ENCODE measurements at regions not wholly inside any gene's neighbourhood (a gene's known extent, or its start where the extent isn't known, plus 50 kb on each side); places are given as distances from the start of the nearest gene placed in this dataset.
A peak's percentile ranks its signal among the peaks of the same experiment; 100 is the strongest.

- WGBS (ENCODE audit: insufficient coverage, insufficient replicate concordance, low lambda C conversion rate, missing lambda C conversion rate): 58% methylated on average over 3 of the region's 3 CpGs
- RAD21 ChIA-PET (ENCODE audit: unreplicated experiment): no interaction called here
- in situ Hi-C loops (cut with MboI): no loop called here
- no peak overlapping the region for H3K9ac ChIP-seq (ENCODE audit: control insufficient read depth, insufficient read depth, low read length)
- no peak overlapping the region for H3K27ac ChIP-seq (ENCODE audit: control insufficient read depth, insufficient read depth)
- H3K4me1 ChIP-seq (ENCODE audit: control insufficient read depth, insufficient read depth, low read length): peaks cover 21% of the 10 kb centered on the region
- H4K20me1 ChIP-seq (ENCODE audit: control insufficient read depth, insufficient read depth): no peaks in the 10 kb centered on the region
- intact Hi-C loops (cut with micrococcal nuclease; ENCODE audit: unreplicated experiment): no loop called here
- DNase-seq (ENCODE audit: low read depth, low spot score) (no peak), FAIRE-seq (no peak), ATAC-seq (no peak)
- CTCF ChIA-PET: interaction anchor here (0.7 to 1.3 kb wide), 4 partner anchors 9 to 210 kb away, joined by 3 to 4 read pairs (median 4); no protein-coding TSS in a partner anchor
- no TSS peak for BruUV-seq (replicated peaks)
- no peak overlapping the region for H3K4me3 ChIP-seq
- H3K79me2 ChIP-seq (ENCODE audit: control insufficient read depth, insufficient read depth, low read length): no peaks in the 10 kb centered on the region
- H3K9me3 ChIP-seq (replicated peaks; ENCODE audit: control insufficient read depth, insufficient read depth, low read length): no peaks in the 10 kb centered on the region
- POLR2A ChIA-PET: interaction anchor here (1.5 kb wide), 1 partner anchor 17 kb away, joined by 3 read pairs; no protein-coding TSS in a partner anchor
- H2AFZ ChIP-seq (ENCODE audit: control insufficient read depth, low read depth, low read length): no peak overlapping the region
- H3K27me3 ChIP-seq (replicated peaks in 1 of 2; ENCODE audit: control insufficient read depth in 2 of 2, insufficient read depth in 2 of 2, low read length in 1 of 2): no peaks in the 10 kb centered on the region
- SMC1A ChIA-PET (ENCODE audit: uncharacterized antibody, unreplicated experiment): interaction anchor here (1.0 to 4.9 kb wide), 9 partner anchors 9 to 725 kb away, joined by 3 to 27 read pairs (median 3); no protein-coding TSS in a partner anchor
- TF ChIP-seq MEF2A (IDR thresholded peaks at IDR 0.05; ENCODE audit: insufficient read depth, low read depth, low read length) (no peak), MEF2B (IDR thresholded peaks at IDR 0.05; ENCODE audit: partially characterized antibody, poor library complexity, severe bottlenecking) (peak; percentile 84), LARP7 (IDR thresholded peaks at IDR 0.05) (0 out of 2 replicates have a peak, but pooled peaks have one; percentile 18)
- no peak overlapping the region for H3K4me2 ChIP-seq (ENCODE audit: control insufficient read depth, insufficient read depth)
- no peaks in the 10 kb centered on the region for H3K36me3 ChIP-seq (ENCODE audit: control insufficient read depth in 2 of 2, insufficient read depth in 2 of 2, low read length in 1 of 2)
These were observed 138.6 kb downstream of the C5orf15 start for GRCh38 chr5:133829786-133830185.

- CTCF ChIA-PET: interaction anchor here (0.9 to 1.3 kb wide), 2 partner anchors 8 to 18 kb away, joined by 3 to 4 read pairs; no protein-coding TSS in a partner anchor
- Histone ChIP-seq H3K79me2 (ENCODE audit: control insufficient read depth, insufficient read depth, low read length) (no peaks in the 10 kb centered on the region), H3K9me3 (replicated peaks; ENCODE audit: control insufficient read depth, insufficient read depth, low read length) (no peaks in the 10 kb centered on the region), H3K36me3 (ENCODE audit: control insufficient read depth in 2 of 2, insufficient read depth in 2 of 2, low read length in 1 of 2) (no peaks in the 10 kb centered on the region), H3K9ac (ENCODE audit: control insufficient read depth, insufficient read depth, low read length) (no peak overlapping the region), H3K4me1 (ENCODE audit: control insufficient read depth, insufficient read depth, low read length) (peaks cover 27% of the 10 kb centered on the region), H3K27ac (ENCODE audit: control insufficient read depth, insufficient read depth) (no peak overlapping the region), H3K27me3 (replicated peaks in 1 of 2; ENCODE audit: control insufficient read depth in 2 of 2, insufficient read depth in 2 of 2, low read length in 1 of 2) (no peaks in the 10 kb centered on the region), H3K4me2 (ENCODE audit: control insufficient read depth, insufficient read depth) (no peak overlapping the region), H2AFZ (ENCODE audit: control insufficient read depth, low read depth, low read length) (no peak overlapping the region), H3K4me3 (no peak overlapping the region), H4K20me1 (ENCODE audit: control insufficient read depth, insufficient read depth) (no peaks in the 10 kb centered on the region)
- in situ Hi-C loops (cut with MboI): no loop called here
- DNase-seq (ENCODE audit: low read depth, low spot score) (no peak), FAIRE-seq (no peak), ATAC-seq (no peak)
- intact Hi-C loops (cut with micrococcal nuclease; ENCODE audit: unreplicated experiment): no loop called here
- SMC1A ChIA-PET (ENCODE audit: uncharacterized antibody, unreplicated experiment): interaction anchor here (0.7 to 4.9 kb wide), 8 partner anchors 8 to 724 kb away, joined by 3 to 27 read pairs (median 4); no protein-coding TSS in a partner anchor
- POLR2A ChIA-PET: interaction anchor here (1.2 to 1.5 kb wide), 2 partner anchors 16 to 35 kb away, joined by 3 read pairs; no protein-coding TSS in a partner anchor
- RAD21 ChIA-PET (ENCODE audit: unreplicated experiment): no interaction called here
- no peak for TF ChIP-seq SKIL (IDR thresholded peaks at IDR 0.05; ENCODE audit: low read depth, poor library complexity, severe bottlenecking)
- TF ChIP-seq EED (IDR thresholded peaks at IDR 0.05; ENCODE audit: low read depth): no peak
- BruUV-seq (replicated peaks): no TSS peak
- 73% methylated on average over 7 of the region's 7 CpGs for WGBS (ENCODE audit: insufficient coverage, insufficient replicate concordance, low lambda C conversion rate, missing lambda C conversion rate)
These were observed 139.7 kb downstream of the C5orf15 start for GRCh38 chr5:133828722-133829121.
